ENCODE measurements at regions not wholly inside any gene's neighbourhood (a gene's known extent, or its start where the extent isn't known, plus 50 kb on each side); places are given as distances from the start of the nearest gene placed in this dataset.

DNA sequence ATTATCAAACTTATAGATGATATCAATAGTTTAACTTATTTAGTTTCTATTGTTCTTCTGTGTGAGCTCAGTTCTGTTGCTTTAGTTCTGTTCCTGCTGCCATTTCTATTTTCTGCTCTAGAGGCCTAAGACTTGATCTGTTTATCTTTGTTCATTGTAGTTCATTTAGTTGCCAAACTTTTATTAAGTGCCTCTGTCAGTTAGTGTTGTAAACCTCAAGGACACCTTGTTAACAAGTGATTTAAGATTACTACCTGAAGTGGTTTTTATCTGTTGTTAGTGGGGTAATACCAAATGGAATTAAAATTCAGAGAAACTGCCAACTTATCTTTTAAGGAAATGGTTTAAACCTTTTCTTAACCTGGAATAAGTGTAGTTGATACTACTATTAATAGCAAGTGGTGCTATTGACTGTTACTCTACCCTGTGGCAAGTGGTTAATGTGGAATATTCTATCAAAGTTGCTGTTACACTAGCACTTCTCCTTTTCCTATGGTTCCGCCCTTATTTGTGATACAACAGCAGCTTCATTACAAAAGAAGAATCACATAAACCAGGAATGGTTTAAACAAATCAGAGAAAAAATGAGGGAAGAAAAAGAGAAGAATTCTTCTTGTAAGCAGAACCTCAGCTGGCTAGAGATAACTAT, 500.6 kb upstream of the GOLIM4 start:
- TF ChIP-seq, protein P1, sequence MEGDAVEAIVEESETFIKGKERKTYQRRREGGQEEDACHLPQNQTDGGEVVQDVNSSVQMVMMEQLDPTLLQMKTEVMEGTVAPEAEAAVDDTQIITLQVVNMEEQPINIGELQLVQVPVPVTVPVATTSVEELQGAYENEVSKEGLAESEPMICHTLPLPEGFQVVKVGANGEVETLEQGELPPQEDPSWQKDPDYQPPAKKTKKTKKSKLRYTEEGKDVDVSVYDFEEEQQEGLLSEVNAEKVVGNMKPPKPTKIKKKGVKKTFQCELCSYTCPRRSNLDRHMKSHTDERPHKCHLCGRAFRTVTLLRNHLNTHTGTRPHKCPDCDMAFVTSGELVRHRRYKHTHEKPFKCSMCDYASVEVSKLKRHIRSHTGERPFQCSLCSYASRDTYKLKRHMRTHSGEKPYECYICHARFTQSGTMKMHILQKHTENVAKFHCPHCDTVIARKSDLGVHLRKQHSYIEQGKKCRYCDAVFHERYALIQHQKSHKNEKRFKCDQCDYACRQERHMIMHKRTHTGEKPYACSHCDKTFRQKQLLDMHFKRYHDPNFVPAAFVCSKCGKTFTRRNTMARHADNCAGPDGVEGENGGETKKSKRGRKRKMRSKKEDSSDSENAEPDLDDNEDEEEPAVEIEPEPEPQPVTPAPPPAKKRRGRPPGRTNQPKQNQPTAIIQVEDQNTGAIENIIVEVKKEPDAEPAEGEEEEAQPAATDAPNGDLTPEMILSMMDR (IDR thresholded peaks at IDR 0.05; ENCODE audit: control insufficient read depth, insufficient read depth, low read depth, low read length, missing control alignments), result no peak
- DNase-seq (ENCODE audit: low read depth), result no peak
- H3K4me3 ChIP-seq (ENCODE audit: control insufficient read depth, low read depth, low read length), result no peak overlapping the region

DNA sequence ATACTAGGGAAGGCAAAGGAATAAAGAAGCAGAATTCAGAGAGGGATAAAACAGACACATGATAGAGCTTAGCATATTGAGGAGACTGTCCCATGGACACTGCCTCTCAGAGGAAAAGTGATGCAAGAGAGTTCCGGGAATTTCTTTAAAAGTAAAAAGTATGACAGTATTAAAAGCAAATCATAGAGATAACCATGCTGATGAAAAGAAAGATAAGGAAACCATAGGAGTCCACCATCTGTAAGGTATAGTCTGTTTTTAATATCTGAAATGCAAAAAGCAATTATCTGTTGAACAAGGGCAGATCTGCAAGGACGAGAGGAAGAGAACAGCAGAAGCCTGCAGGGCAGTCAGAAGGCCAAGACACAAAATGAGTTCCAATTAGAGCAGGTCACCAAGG, 495.9 kb upstream of the GOLIM4 start:
- no peak for DNase-seq (ENCODE audit: low read depth)
- TF ChIP-seq, protein P1 (IDR thresholded peaks at IDR 0.05; ENCODE audit: control insufficient read depth, insufficient read depth, low read depth, low read length, missing control alignments), result no peak
- H3K4me3 ChIP-seq (ENCODE audit: control insufficient read depth, low read depth, low read length), result no peak overlapping the region

GRCh38 chr3:168589376-168589775, 493.7 kb upstream of the GOLIM4 start:
- TF ChIP-seq, protein P1 (IDR thresholded peaks at IDR 0.05; ENCODE audit: control insufficient read depth, insufficient read depth, low read depth, low read length, missing control alignments), result no peak
- DNase-seq (ENCODE audit: low read depth), result no peak
- no peak overlapping the region for H3K4me3 ChIP-seq (ENCODE audit: control insufficient read depth, low read depth, low read length)

DNA sequence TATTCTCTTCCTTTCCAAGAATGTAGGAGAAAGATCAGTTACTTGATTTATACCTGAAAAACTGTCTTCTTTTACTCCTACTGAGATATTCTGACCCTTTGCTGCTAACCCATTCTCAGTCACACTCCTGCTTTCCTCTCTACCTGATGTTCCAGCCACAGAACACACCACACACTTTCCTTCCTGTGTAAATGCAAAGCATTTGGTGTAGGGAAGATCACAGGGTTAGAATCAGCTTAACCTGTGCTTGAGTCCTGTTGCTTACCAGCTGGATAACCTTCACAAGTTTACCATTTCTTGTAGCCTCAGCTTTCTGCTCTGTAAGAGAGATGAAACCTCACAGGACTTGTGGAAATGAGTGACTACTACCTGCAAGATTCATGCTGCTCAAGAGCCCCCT, 489.8 kb upstream of the GOLIM4 start:
- H3K4me3 ChIP-seq (ENCODE audit: control insufficient read depth, low read depth, low read length), result no peak overlapping the region
- TF ChIP-seq, protein P1 (IDR thresholded peaks at IDR 0.05; ENCODE audit: control insufficient read depth, insufficient read depth, low read depth, low read length, missing control alignments), result no peak
- no peak for DNase-seq (ENCODE audit: low read depth)

DNA sequence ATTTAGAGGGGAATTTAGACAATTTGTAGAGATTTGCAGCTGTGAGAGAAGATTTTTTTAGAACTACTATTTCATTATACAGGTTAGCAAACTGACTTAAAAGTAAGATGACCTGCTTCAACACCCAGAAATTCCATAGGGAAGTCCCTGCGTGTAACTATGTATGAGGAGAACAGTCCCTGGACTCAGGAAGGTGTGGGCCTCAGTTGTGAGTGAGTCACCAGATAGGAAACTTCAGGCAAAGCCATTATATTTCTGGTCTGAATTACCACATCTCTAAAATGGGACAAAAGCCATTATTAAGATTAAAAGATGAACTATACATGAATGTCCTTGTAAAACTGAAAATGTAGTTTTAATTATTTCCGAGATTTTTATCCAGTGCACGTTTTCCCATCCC, 488.3 kb upstream of the GOLIM4 start:
- DNase-seq (ENCODE audit: low read depth), result no peak
- TF ChIP-seq, protein P1 (IDR thresholded peaks at IDR 0.05; ENCODE audit: control insufficient read depth, insufficient read depth, low read depth, low read length, missing control alignments), result no peak
- H3K4me3 ChIP-seq (ENCODE audit: control insufficient read depth, low read depth, low read length), result no peak overlapping the region

DNA sequence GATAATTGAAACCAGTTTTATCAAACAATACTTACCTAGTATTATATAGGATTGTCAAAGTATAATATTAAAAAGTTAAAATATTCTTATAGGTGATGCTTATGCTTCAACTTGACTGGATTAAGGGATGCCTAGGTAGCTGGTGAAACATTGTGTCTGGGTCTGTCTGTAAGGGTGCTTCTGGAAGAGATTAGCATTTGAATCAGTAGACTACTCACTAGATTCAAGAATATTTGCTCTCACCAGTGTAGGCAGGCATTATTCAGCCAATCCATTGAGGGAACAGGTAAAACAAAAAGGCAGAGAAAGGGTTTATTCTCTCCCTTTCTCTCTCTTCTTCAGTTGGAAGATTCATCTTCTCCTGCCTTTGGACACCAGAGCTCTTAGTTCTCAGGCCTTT, 486.8 kb upstream of the GOLIM4 start:
- DNase-seq (ENCODE audit: low read depth), result no peak
- TF ChIP-seq, protein P1 (IDR thresholded peaks at IDR 0.05; ENCODE audit: control insufficient read depth, insufficient read depth, low read depth, low read length, missing control alignments), result no peak
- H3K4me3 ChIP-seq (ENCODE audit: control insufficient read depth, low read depth, low read length), result no peak overlapping the region
